ENCODE measurements at regions not wholly inside any gene's neighbourhood (a gene's known extent, or its start where the extent isn't known, plus 50 kb on each side); places are given as distances from the start of the nearest gene placed in this dataset.

DNA sequence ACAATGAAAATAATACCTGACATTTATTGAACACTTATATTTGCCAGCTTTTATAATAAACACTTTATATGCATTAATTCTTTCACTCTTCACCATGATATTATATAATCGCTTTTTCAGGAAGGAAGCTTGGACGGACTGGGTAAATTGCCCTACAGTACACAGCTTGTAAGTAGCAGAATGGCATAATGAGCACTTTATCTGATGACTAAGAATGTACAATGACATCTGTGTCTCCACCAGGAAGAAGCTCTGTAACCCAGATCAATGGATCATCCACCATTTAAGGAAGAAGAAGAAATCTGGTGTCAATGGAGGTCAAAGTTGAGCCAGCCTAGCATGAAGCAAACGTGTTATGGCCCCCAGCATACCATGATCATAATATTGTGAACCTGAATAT, 444.0 kb upstream of the SPHKAP start:
- DNase-seq, result no peak
- Mint-ChIP-seq H3K4me1 (ENCODE audit: low read depth, unreplicated experiment) (peaks cover 2% of the 10 kb centered on the region), H3K4me3 (ENCODE audit: unreplicated experiment) (no peak overlapping the region), H3K9me3 (ENCODE audit: unreplicated experiment) (no peaks in the 10 kb centered on the region), H3K27me3 (ENCODE audit: unreplicated experiment) (no peaks in the 10 kb centered on the region), H3K36me3 (ENCODE audit: unreplicated experiment) (no peaks in the 10 kb centered on the region), H3K27ac (ENCODE audit: unreplicated experiment) (no peak overlapping the region)
- TF ChIP-seq, protein P1, sequence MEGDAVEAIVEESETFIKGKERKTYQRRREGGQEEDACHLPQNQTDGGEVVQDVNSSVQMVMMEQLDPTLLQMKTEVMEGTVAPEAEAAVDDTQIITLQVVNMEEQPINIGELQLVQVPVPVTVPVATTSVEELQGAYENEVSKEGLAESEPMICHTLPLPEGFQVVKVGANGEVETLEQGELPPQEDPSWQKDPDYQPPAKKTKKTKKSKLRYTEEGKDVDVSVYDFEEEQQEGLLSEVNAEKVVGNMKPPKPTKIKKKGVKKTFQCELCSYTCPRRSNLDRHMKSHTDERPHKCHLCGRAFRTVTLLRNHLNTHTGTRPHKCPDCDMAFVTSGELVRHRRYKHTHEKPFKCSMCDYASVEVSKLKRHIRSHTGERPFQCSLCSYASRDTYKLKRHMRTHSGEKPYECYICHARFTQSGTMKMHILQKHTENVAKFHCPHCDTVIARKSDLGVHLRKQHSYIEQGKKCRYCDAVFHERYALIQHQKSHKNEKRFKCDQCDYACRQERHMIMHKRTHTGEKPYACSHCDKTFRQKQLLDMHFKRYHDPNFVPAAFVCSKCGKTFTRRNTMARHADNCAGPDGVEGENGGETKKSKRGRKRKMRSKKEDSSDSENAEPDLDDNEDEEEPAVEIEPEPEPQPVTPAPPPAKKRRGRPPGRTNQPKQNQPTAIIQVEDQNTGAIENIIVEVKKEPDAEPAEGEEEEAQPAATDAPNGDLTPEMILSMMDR (IDR thresholded peaks at IDR 0.05; ENCODE audit: partially characterized antibody, unreplicated experiment), result no peak

DNA sequence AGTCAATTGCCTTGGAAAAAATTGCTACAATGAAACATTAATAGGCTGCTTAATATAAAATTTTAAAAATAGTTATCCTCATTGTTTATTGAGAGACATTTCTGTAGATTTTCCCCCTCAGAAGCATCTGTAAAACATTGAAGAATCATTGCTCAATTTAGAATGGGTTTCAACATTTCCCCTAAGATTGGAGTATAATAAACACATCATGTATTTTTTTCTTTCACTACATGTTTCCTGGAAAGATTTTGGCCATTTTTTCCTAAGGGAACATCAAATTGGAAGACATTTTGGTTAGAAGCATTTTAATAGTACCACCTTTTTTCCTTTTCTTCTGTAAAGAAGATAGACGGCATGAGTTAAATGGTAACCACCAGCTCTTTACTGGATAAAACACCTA, 443.2 kb upstream of the SPHKAP start:
- Mint-ChIP-seq H3K4me3 (ENCODE audit: unreplicated experiment) (no peak overlapping the region), H3K9me3 (ENCODE audit: unreplicated experiment) (no peaks in the 10 kb centered on the region), H3K27me3 (ENCODE audit: unreplicated experiment) (no peaks in the 10 kb centered on the region), H3K27ac (ENCODE audit: unreplicated experiment) (no peak overlapping the region), H3K36me3 (ENCODE audit: unreplicated experiment) (no peaks in the 10 kb centered on the region), H3K4me1 (ENCODE audit: low read depth, unreplicated experiment) (peaks cover 2% of the 10 kb centered on the region)
- DNase-seq, result no peak
- TF ChIP-seq, protein P1 (IDR thresholded peaks at IDR 0.05; ENCODE audit: partially characterized antibody, unreplicated experiment), result no peak

DNA sequence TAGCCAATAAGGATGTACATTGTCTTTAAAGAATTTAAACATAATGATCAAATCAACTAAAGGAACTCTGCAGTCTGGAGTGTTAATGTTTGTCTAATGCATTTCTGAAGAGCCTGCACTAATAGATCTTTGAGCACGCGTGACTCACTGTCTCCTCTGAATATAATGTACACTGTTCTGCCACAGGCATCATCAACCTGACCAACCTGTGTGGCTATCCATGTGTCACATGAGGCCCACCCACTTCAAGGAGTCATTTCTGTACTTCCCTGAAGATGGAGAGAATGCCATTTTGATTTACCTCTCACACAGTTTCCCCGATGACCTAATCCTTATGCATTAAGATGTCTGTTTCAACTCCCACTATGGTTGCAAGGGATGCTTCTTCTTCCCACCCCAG, 434.0 kb upstream of the SPHKAP start:
- Mint-ChIP-seq H3K4me3 (ENCODE audit: unreplicated experiment) (no peak overlapping the region), H3K27me3 (ENCODE audit: unreplicated experiment) (peaks cover 2% of the 10 kb centered on the region)

DNA sequence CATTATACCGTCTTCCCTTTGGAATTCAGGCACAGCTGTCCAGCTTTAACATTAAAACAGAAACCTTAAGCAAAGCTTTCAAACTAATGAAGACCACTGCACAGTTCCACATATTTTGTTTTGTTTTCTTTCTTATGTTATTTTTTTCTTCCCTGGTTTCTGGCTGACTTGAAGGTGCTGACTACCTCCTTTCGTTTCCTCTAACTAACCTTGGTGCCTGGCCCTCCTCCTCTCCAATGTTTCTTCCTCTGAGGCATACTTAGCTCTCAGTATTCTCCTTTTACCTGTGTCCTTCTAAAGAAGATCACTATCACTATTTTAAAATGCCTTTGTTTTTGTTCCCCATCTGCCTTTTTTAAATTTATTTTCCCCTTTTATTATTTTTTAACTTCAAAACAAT, 433.3 kb upstream of the SPHKAP start:
- TF ChIP-seq, protein P1 (IDR thresholded peaks at IDR 0.05; ENCODE audit: partially characterized antibody, unreplicated experiment), result no peak
- H3K27ac Mint-ChIP-seq (ENCODE audit: unreplicated experiment), result no peak overlapping the region
- no peak overlapping the region for H3K4me3 Mint-ChIP-seq (ENCODE audit: unreplicated experiment)
- H3K9me3 Mint-ChIP-seq (ENCODE audit: unreplicated experiment), result no peaks in the 10 kb centered on the region
- H3K4me1 Mint-ChIP-seq (ENCODE audit: low read depth, unreplicated experiment), result no peaks in the 10 kb centered on the region
- DNase-seq, result no peak
- no peaks in the 10 kb centered on the region for H3K36me3 Mint-ChIP-seq (ENCODE audit: unreplicated experiment)
- peaks cover 2% of the 10 kb centered on the region for H3K27me3 Mint-ChIP-seq (ENCODE audit: unreplicated experiment)

More for the DNA sequence above, 434.0 kb upstream of the SPHKAP start:
- Mint-ChIP-seq H3K36me3 (ENCODE audit: unreplicated experiment) (no peaks in the 10 kb centered on the region), H3K4me1 (ENCODE audit: low read depth, unreplicated experiment) (no peaks in the 10 kb centered on the region), H3K9me3 (ENCODE audit: unreplicated experiment) (no peaks in the 10 kb centered on the region), H3K27ac (ENCODE audit: unreplicated experiment) (no peak overlapping the region)
- no peak for DNase-seq
- TF ChIP-seq, protein P1 (IDR thresholded peaks at IDR 0.05; ENCODE audit: partially characterized antibody, unreplicated experiment), result no peak

DNA sequence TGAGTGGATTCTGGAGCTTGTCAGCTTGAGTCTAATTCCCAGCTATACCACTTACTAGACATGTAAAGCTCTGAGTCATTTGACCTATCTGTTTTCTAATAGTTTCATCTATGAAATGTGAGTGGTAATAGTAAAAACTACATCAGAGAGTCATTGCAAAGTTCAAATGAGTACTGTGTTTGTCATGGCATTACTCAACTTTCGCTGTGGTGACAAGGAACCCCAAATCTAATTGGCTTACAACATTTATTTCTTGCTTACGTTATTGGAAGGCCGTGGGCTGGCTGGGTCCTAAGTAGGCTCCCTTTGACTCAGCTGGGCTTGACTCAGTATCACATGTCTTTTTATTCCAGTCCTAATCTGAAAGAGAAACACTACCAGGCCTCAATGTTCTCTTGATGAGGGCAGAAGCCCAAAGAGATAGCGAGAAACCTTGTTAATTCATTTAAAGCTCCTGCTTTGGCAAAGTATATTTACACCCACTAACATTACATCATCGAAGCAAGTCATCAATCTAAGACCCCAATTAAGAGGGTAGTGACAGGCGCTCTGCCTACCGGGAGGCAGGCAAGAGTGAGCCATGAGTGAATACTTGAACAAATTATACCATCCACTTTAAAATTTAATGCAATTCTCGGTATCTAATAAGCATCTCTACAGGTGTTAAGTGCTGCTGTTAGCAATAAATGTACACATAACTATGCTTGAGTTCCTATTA, 431.8 kb upstream of the SPHKAP start:
- no peaks in the 10 kb centered on the region for H3K9me3 Mint-ChIP-seq (ENCODE audit: unreplicated experiment)
- H3K4me3 Mint-ChIP-seq (ENCODE audit: unreplicated experiment), result no peak overlapping the region
- no peak overlapping the region for H3K27ac Mint-ChIP-seq (ENCODE audit: unreplicated experiment)
- peaks cover 2% of the 10 kb centered on the region for H3K27me3 Mint-ChIP-seq (ENCODE audit: unreplicated experiment)
- H3K36me3 Mint-ChIP-seq (ENCODE audit: unreplicated experiment), result no peaks in the 10 kb centered on the region
- DNase-seq, result no peak
- TF ChIP-seq, protein P1 (IDR thresholded peaks at IDR 0.05; ENCODE audit: partially characterized antibody, unreplicated experiment), result no peak
- H3K4me1 Mint-ChIP-seq (ENCODE audit: low read depth, unreplicated experiment), result no peaks in the 10 kb centered on the region
